Osteocyte (in vitro differentiated cells): ENCODE measurements at regions not wholly inside any gene's neighbourhood (a gene's known extent, or its start where the extent isn't known, plus 50 kb on each side); places are given as distances from the start of the nearest gene placed in this dataset.
A peak's percentile ranks its signal among the peaks of the same experiment; 100 is the strongest.

Experiments
- DNase-seq: peaks from one replicate; pipeline ENCODE4 v3.0.0; 2021; ENCODE audit warnings: mixed read lengths; ENCODE audit not compliant: unreplicated experiment; ENCODE audit errors: extremely low spot score
- H3K27ac Mint-ChIP-seq: one replicate; pipeline ENCODE4 v1.8.0; 2021; ENCODE audit warnings: mild to moderate bottlenecking, mixed read lengths; ENCODE audit not compliant: unreplicated experiment
- H3K27me3 Mint-ChIP-seq: one replicate; pipeline ENCODE4 v1.8.0; 2021; ENCODE audit warnings: mixed read lengths; ENCODE audit not compliant: unreplicated experiment
- H3K36me3 Mint-ChIP-seq: one replicate; pipeline ENCODE4 v1.8.0; 2021; ENCODE audit warnings: mixed read lengths; ENCODE audit not compliant: unreplicated experiment
- H3K4me1 Mint-ChIP-seq: one replicate; pipeline ENCODE4 v1.8.0; 2021; ENCODE audit warnings: mixed read lengths; ENCODE audit not compliant: unreplicated experiment
- H3K4me3 Mint-ChIP-seq: one replicate; pipeline ENCODE4 v1.8.0; 2021; ENCODE audit warnings: mild to moderate bottlenecking, moderate library complexity, mixed read lengths; ENCODE audit not compliant: unreplicated experiment
- H3K9me3 Mint-ChIP-seq: one replicate; pipeline ENCODE4 v1.8.0; 2021; ENCODE audit warnings: mixed read lengths; ENCODE audit not compliant: unreplicated experiment
- TF ChIP-seq, protein P1 (sequence below): fragments of 200-600 bp; sonication (generic); IDR thresholded peaks from 2 replicates; pipeline ENCODE4 v1.5.0; 2021; ENCODE audit warnings: antibody characterized with exemption, mild to moderate bottlenecking, moderate library complexity

DNA sequence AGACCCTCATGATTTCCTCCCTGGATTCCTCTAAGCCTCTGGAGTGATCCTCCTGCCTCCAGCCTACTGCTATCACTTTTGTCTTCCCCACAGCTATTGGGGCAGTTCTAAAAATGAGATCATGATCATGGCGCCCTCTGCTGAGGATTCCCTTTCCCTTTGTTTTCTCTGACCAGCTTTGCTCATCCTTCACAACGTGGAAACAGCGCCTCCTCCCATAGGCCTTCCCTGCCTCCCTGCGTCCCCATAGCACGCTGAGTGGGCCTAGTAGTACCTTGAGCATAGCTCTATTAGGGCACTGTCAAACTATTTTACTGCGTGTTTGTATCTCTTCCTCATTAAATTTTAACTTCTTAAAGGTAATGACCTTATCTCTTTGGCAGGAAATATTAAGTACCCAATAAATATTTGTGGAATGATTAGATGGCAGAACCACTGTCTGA lies 207.0 kb upstream of the FANCL start:
- Mint-ChIP-seq H3K27ac (no peak overlapping the region), H3K36me3 (no peaks in the 10 kb centered on the region), H3K9me3 (no peaks in the 10 kb centered on the region), H3K4me1 (peaks cover 6% of the 10 kb centered on the region), H3K27me3 (peaks cover 11% of the 10 kb centered on the region), H3K4me3 (no peak overlapping the region)
- no peak for DNase-seq
- TF ChIP-seq, protein P1, sequence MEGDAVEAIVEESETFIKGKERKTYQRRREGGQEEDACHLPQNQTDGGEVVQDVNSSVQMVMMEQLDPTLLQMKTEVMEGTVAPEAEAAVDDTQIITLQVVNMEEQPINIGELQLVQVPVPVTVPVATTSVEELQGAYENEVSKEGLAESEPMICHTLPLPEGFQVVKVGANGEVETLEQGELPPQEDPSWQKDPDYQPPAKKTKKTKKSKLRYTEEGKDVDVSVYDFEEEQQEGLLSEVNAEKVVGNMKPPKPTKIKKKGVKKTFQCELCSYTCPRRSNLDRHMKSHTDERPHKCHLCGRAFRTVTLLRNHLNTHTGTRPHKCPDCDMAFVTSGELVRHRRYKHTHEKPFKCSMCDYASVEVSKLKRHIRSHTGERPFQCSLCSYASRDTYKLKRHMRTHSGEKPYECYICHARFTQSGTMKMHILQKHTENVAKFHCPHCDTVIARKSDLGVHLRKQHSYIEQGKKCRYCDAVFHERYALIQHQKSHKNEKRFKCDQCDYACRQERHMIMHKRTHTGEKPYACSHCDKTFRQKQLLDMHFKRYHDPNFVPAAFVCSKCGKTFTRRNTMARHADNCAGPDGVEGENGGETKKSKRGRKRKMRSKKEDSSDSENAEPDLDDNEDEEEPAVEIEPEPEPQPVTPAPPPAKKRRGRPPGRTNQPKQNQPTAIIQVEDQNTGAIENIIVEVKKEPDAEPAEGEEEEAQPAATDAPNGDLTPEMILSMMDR = peak; percentile 69

DNA sequence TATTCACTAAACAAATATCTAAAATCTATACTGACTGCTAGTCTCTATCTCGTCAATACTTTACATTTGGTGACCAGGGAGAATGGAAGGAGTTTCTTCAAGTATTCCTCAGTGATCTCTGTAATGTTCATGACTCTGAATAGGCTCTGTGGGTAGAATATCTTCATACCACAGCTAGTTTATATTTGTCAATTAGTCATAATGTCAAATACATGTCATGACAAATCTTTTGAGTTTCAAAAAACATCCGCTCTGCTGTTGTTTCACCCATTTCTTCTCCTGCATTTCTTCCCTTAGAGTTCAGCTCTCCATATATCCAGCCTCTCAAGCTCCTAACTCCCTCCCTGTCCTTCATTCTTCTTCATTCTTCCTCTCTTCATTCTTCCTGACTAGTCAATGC lies 206.5 kb upstream of the FANCL start:
- TF ChIP-seq, protein P1 = no peak
- no peak overlapping the region for H3K4me3 Mint-ChIP-seq
- no peaks in the 10 kb centered on the region for H3K9me3 Mint-ChIP-seq
- DNase-seq = no peak
- peaks cover 15% of the 10 kb centered on the region for H3K27me3 Mint-ChIP-seq
- H3K27ac Mint-ChIP-seq = no peak overlapping the region
- peaks cover 6% of the 10 kb centered on the region for H3K4me1 Mint-ChIP-seq
- H3K36me3 Mint-ChIP-seq = no peaks in the 10 kb centered on the region

DNA sequence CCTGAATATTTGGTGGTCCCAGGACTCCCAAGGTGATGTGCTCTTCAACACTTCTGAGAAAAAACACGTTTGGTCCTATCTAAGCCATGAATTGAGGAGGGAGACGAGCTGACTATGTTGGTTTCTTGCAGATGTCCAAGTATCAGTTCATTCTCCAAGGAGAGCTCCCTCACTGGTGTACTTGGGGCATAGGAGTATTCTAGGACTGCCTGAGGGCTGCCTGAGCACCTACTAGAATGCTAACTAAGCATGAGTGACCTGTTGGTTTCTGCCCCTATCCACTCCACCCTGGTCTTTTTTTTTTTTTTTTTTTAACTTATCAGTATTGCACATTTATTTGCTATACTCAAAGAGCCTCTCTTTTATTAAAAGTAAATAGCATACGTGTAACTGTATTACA lies 200.5 kb upstream of the FANCL start:
- H3K4me1 Mint-ChIP-seq = no peaks in the 10 kb centered on the region
- H3K4me3 Mint-ChIP-seq = no peak overlapping the region
- H3K27ac Mint-ChIP-seq = no peak overlapping the region
- DNase-seq = no peak
- TF ChIP-seq, protein P1 = no peak
- no peaks in the 10 kb centered on the region for H3K36me3 Mint-ChIP-seq
- peaks cover 26% of the 10 kb centered on the region for H3K27me3 Mint-ChIP-seq
- H3K9me3 Mint-ChIP-seq = no peaks in the 10 kb centered on the region

DNA sequence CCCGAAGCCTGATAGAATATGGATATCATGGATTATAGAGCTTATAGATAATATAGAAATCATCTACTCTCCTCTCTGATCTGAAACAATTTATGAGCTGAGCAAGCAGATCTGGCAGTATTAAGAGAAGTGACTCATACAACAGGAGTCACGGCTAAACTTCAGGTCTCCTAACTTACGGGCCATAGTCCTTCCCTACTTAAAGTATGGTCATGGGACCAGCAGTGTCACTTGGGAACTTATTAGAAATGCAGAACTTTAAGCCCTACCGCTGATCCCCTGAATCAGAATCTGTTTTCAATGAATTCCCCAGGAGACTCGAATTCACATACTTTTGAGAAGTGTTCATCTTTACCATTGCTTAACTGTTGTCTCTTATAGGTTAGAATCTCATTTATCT lies 195.7 kb upstream of the FANCL start:
- DNase-seq = no peak
- H3K9me3 Mint-ChIP-seq = no peaks in the 10 kb centered on the region
- H3K36me3 Mint-ChIP-seq = no peaks in the 10 kb centered on the region
- no peak overlapping the region for H3K27ac Mint-ChIP-seq
- H3K4me1 Mint-ChIP-seq = no peaks in the 10 kb centered on the region
- peaks cover 30% of the 10 kb centered on the region for H3K27me3 Mint-ChIP-seq
- H3K4me3 Mint-ChIP-seq = no peak overlapping the region
- TF ChIP-seq, protein P1 = no peak

DNA sequence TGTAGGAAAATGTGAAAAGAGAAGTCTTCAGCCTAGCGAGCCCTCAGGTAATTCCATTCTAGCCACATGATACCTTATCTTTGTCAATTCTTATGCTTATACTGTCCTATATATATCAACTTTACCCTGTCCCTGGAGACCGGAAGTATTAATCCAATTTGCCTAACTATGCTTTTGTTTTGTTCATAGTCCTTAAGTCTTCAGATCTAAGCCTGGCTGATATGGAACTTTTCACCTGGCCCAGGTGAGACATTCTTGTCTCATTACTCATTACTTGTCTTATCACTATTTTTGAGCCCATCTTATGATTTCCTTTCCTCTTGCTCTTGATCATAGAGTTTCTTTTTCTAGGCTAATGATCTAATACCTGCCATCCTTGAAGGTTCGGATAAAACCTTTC lies 194.1 kb upstream of the FANCL start:
- H3K4me3 Mint-ChIP-seq = no peak overlapping the region
- peaks cover 41% of the 10 kb centered on the region for H3K27me3 Mint-ChIP-seq
- DNase-seq = no peak
- H3K27ac Mint-ChIP-seq = no peak overlapping the region
- H3K9me3 Mint-ChIP-seq = no peaks in the 10 kb centered on the region
- no peaks in the 10 kb centered on the region for H3K36me3 Mint-ChIP-seq
- TF ChIP-seq, protein P1 = no peak
- H3K4me1 Mint-ChIP-seq = no peaks in the 10 kb centered on the region
